Uterus (tissue), 2 donors: ENCODE measurements at regions not wholly inside any gene's neighbourhood (a gene's known extent, or its start where the extent isn't known, plus 50 kb on each side); places are given as distances from the start of the nearest gene placed in this dataset.

Experiments
- CTCF ChIP-seq, 4 experiments: fragments of 200-600 bp in 2 of 4; fragments of 450-650 bp in 2 of 4; sonication (generic) in 2 of 4; IDR thresholded peaks; one replicate each; pipeline ENCODE4 v1.5.1; 2016 to 2019; ENCODE audit warnings: antibody characterized with exemption in 4 of 4, mild to moderate bottlenecking in 2 of 4, moderate library complexity in 1 of 4
- POLR2A ChIP-seq, 2 donors: fragments of 450-650 bp; IDR thresholded peaks; one replicate each; pipeline ENCODE4 v1.6.1; 2016; ENCODE audit warnings: antibody characterized with exemption in 2 of 2, mild to moderate bottlenecking in 1 of 2, moderate library complexity in 1 of 2

DNA sequence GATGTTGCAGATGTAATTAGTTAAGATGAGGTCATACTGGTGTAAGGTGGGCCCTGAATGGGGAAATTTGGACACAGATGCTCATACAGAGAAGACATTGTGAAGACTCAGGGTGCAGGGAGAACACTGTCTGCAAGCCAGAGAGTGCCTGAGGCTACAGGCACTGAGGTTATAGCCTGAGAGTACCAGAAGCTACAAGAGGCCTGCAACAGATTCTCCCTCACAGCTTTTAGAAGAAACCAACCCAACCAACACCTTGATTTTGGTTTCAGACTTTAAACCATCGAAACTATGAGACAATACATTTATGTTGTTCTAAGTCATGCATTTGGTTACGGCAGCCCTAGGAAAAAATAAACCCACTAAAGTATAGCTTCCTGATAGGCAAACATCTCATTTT lies 321.7 kb upstream of the USP25 start:
- TF ChIP-seq CTCF (IDR thresholded peaks at IDR 0.05) = no peak
- no peak for TF ChIP-seq POLR2A (IDR thresholded peaks at IDR 0.05)
